ENCODE measurements at regions not wholly inside any gene's neighbourhood (a gene's known extent, or its start where the extent isn't known, plus 50 kb on each side); places are given as distances from the start of the nearest gene placed in this dataset.

DNA sequence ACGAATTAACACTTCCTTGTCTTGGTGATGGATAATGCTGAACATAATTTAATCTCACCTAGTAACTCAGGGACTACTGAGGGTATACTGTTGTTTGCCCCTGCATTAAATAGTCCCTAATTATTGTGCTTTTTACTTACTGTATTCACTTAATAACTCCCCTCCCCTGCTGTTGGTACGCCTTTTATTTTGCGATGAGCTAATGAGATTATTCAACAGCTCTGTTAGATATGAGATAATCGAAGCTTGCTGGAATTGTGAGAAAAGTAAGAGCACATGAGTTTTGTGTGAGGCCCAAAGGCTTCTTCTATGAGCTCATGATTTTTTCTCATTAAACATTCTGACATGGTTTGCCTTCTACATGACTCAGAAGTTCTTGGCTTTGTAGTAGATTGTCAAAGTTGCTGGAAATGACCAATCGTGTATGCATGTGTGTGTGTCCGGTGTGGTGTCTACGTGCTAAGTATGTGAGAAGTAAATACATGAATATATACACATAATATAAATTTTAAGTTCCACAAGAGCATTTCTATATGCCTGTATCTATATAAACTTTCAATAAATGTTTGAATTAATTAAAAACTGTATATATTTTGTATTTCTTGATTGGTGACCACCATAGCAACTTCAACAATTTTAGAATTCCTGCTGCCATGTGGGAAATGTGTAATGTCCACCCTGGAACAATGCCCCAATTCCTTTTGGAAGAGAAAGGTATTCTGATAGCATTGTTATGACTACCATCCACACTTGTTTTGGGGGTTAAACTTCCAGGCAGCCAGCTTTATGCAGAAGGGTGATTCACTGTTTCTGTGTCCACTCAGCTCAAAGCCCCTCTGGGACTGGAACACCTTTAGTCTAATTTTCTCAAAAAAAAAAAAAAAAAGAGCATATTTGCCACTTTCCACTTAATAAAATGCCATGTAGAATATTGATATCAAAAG lies 106.2 kb downstream of the SAMD9 start:
- Mint-ChIP-seq H3K4me1 (peaks cover 29% of the 10 kb centered on the region), H3K27ac (no peak overlapping the region), H3K9me3 (no peaks in the 10 kb centered on the region), H3K4me3 (no peak overlapping the region), H3K36me3 (ENCODE audit: low read depth) (no peaks in the 10 kb centered on the region), H3K27me3 (ENCODE audit: insufficient read depth) (peaks cover 60% of the 10 kb centered on the region)
- TF ChIP-seq, protein P1, sequence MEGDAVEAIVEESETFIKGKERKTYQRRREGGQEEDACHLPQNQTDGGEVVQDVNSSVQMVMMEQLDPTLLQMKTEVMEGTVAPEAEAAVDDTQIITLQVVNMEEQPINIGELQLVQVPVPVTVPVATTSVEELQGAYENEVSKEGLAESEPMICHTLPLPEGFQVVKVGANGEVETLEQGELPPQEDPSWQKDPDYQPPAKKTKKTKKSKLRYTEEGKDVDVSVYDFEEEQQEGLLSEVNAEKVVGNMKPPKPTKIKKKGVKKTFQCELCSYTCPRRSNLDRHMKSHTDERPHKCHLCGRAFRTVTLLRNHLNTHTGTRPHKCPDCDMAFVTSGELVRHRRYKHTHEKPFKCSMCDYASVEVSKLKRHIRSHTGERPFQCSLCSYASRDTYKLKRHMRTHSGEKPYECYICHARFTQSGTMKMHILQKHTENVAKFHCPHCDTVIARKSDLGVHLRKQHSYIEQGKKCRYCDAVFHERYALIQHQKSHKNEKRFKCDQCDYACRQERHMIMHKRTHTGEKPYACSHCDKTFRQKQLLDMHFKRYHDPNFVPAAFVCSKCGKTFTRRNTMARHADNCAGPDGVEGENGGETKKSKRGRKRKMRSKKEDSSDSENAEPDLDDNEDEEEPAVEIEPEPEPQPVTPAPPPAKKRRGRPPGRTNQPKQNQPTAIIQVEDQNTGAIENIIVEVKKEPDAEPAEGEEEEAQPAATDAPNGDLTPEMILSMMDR (conservative IDR thresholded peaks at IDR 0.05) = no peak
- no peaks in the 10 kb centered on the region for H3K9me3 ChIP-seq (ENCODE audit: control insufficient read depth, low read length)
- no peaks in the 10 kb centered on the region for H3K36me3 ChIP-seq (ENCODE audit: control insufficient read depth, insufficient read depth, low read length)
- WGBS, 2 experiments (ENCODE audit: insufficient coverage in 1 of 2, insufficient read length in 1 of 2) = 68% methylated on average over 5 of the region's 7 CpGs; no CpG with 5 or more reads in 1 of the 2 experiments
- no peak for DNase-seq
- H3K27me3 ChIP-seq (ENCODE audit: control insufficient read depth, insufficient read depth, low read length, poor library complexity, severe bottlenecking) = peaks cover 26% of the 10 kb centered on the region
- H3K4me3 ChIP-seq (ENCODE audit: low read length) = no peak overlapping the region
- H3K9ac ChIP-seq (ENCODE audit: extremely low read depth, low read length, poor library complexity, severe bottlenecking) = no peak overlapping the region
- H3K4me1 ChIP-seq (ENCODE audit: control insufficient read depth, insufficient read depth, low read length) = no peaks in the 10 kb centered on the region
- H3K27ac ChIP-seq (ENCODE audit: low read depth, low read length) = no peak overlapping the region

DNA sequence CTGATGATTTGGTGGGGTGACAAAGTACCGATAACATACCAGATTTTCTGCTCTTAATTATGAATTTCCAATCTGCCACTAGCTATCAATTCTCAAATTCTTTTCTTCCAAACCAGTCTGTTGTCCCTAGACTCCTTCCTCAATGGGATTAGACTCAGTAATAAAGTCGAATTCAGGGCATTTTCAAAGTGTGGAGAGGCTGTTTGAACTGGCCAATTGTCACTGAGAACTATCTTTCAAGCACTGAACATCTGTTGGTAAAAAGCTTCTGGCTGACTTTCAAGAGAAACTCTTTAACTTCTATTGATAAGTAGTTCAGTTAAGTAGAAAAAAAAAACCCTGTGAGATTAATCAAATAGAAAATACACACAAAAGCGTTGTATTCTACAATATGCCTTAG lies 108.9 kb downstream of the SAMD9 start:
- whole genome bisulfite sequencing, 2 experiments (ENCODE audit: insufficient coverage in 1 of 2, insufficient read length in 1 of 2) = 67 to 100% methylated on average over 1 to 3 of the region's 3 CpGs
- DNase-seq = no peak
- Histone ChIP-seq H3K4me1 (ENCODE audit: control insufficient read depth, insufficient read depth, low read length) (no peaks in the 10 kb centered on the region), H3K9ac (ENCODE audit: extremely low read depth, low read length, poor library complexity, severe bottlenecking) (no peak overlapping the region), H3K36me3 (ENCODE audit: control insufficient read depth, insufficient read depth, low read length) (no peaks in the 10 kb centered on the region), H3K9me3 (ENCODE audit: control insufficient read depth, low read length) (no peaks in the 10 kb centered on the region), H3K27ac (ENCODE audit: low read depth, low read length) (no peak overlapping the region), H3K27me3 (ENCODE audit: control insufficient read depth, insufficient read depth, low read length, poor library complexity, severe bottlenecking) (peaks cover 35% of the 10 kb centered on the region), H3K4me3 (ENCODE audit: low read length) (no peak overlapping the region)
- Mint-ChIP-seq H3K9me3 (no peaks in the 10 kb centered on the region), H3K27me3 (ENCODE audit: insufficient read depth) (peaks cover 69% of the 10 kb centered on the region), H3K4me1 (peaks cover 30% of the 10 kb centered on the region), H3K4me3 (no peak overlapping the region), H3K27ac (no peak overlapping the region), H3K36me3 (ENCODE audit: low read depth) (no peaks in the 10 kb centered on the region)
- TF ChIP-seq, protein P1 (conservative IDR thresholded peaks at IDR 0.05) = no peak

DNA sequence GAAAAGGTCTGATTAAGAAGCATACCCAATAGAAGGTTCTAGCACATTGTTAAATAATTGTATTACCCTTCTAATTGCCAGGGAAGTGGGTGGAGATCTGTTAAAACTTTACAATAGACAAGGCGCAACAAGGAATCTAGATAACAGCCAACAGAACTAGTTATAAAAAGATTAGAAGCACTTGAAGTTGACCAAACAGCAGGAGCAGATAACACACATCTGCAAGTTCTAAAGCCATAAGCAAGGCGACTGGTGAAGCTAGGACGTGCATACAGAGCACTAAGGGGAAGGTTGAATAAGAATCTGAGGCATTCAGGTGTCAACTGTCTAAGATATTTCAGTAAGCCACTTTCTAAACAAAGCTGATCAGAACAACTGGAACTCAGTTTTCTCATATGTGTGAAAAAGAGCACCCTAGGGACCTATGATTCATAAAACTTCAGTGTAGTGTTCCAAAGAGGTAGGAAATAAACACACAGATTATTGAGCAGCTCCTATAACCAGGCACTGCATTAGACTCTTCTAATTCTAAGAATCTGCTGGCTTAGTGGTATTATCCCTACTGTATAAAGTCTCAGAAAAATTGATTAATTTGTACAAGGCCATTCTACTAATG lies 111.2 kb downstream of the SAMD9 start:
- Mint-ChIP-seq H3K4me3 (no peak overlapping the region), H3K4me1 (peaks cover 30% of the 10 kb centered on the region), H3K27me3 (ENCODE audit: insufficient read depth) (peaks cover 63% of the 10 kb centered on the region), H3K36me3 (ENCODE audit: low read depth) (no peaks in the 10 kb centered on the region), H3K9me3 (no peaks in the 10 kb centered on the region), H3K27ac (no peak overlapping the region)
- Histone ChIP-seq H3K9me3 (ENCODE audit: control insufficient read depth, low read length) (no peaks in the 10 kb centered on the region), H3K27me3 (ENCODE audit: control insufficient read depth, insufficient read depth, low read length, poor library complexity, severe bottlenecking) (peaks cover 40% of the 10 kb centered on the region), H3K9ac (ENCODE audit: extremely low read depth, low read length, poor library complexity, severe bottlenecking) (no peak overlapping the region), H3K4me3 (ENCODE audit: low read length) (no peak overlapping the region), H3K36me3 (ENCODE audit: control insufficient read depth, insufficient read depth, low read length) (no peaks in the 10 kb centered on the region), H3K4me1 (ENCODE audit: control insufficient read depth, insufficient read depth, low read length) (no peaks in the 10 kb centered on the region), H3K27ac (ENCODE audit: low read depth, low read length) (no peak overlapping the region)
- TF ChIP-seq, protein P1 (conservative IDR thresholded peaks at IDR 0.05) = no peak
- WGBS, 2 experiments (ENCODE audit: insufficient coverage in 1 of 2, insufficient read length in 1 of 2) = 34 to 78% methylated on average over 2 to 3 of the region's 3 CpGs
- no peak for DNase-seq

All from endodermal cell (in vitro differentiated cells).